Esophagus squamous epithelium (tissue), 5 donors: ENCODE measurements at regions not wholly inside any gene's neighbourhood (a gene's known extent, or its start where the extent isn't known, plus 50 kb on each side); places are given as distances from the start of the nearest gene placed in this dataset.
A peak's percentile ranks its signal among the peaks of the same experiment; 100 is the strongest.

Experiments
- DNase-seq: peaks from one replicate; lab custom pipeline; 2025; lab: John Stamatoyannopoulos, UW
- H3K27ac ChIP-seq, 4 donors: fragments of 200-600 bp; sonication (generic); one replicate each; pipeline ENCODE4 v1.5.1; 2016 to 2019; ENCODE audit warnings: mild to moderate bottlenecking in 1 of 4
- H3K27me3 ChIP-seq, 4 donors: fragments of 200-600 bp; sonication (generic); 1 replicate in 3 of 4; 2 replicates in 1 of 4; pipeline versions ENCODE4 v1.5.1 to v1.6.0; 2017 to 2021; ENCODE audit warnings: antibody characterized with exemption in 1 of 4
- H3K36me3 ChIP-seq, 3 donors: fragments of 200-600 bp; sonication (generic); one replicate each; pipeline ENCODE4 v1.5.1; 2016 to 2019
- H3K4me1 ChIP-seq, 3 donors: fragments of 200-600 bp; sonication (generic); one replicate each; pipeline ENCODE4 v1.5.1; 2017 to 2019
- H3K4me3 ChIP-seq, 4 donors: fragments of 200-600 bp; sonication (generic); 1 replicate in 3 of 4; 2 replicates in 1 of 4; pipeline ENCODE4 v1.5.1; 2016 to 2019; ENCODE audit warnings: mild to moderate bottlenecking in 2 of 4, moderate library complexity in 1 of 4
- H3K9me3 ChIP-seq, 3 donors: fragments of 200-600 bp; sonication (generic); one replicate each; pipeline ENCODE4 v1.5.1; 2016 to 2019
- CTCF ChIP-seq, 6 experiments: fragments of 450-650 bp in 4 of 6; fragments of 200-600 bp in 2 of 6; sonication (generic) in 2 of 6; IDR thresholded peaks; one replicate each; pipeline ENCODE4 v1.5.1; 2016 to 2019; ENCODE audit warnings: antibody characterized with exemption in 6 of 6, mild to moderate bottlenecking in 4 of 6, moderate library complexity in 4 of 6
- POLR2A ChIP-seq, 4 donors: fragments of 450-650 bp; IDR thresholded peaks; one replicate each; pipeline ENCODE4 v1.6.1; 2017; ENCODE audit warnings: antibody characterized with exemption in 4 of 4, mild to moderate bottlenecking in 4 of 4, moderate library complexity in 3 of 4
- WGBS, 2 donors: methylation state at CpG; one replicate each; pipeline ENCODE4 v1.1.5; 2018; 5-methylcytosine and 5-hydroxymethylcytosine counted together
- intact Hi-C: fragments of 100-400 bp; cut with DNase I; formaldehyde crosslinking; loops from one replicate; pipeline ENCODE4 v1.15.0; 2022
- donor health status: DM: yes; HTN: yes; CAD: no.

- TF ChIP-seq POLR2A (IDR thresholded peaks at IDR 0.05) (no peak), CTCF (IDR thresholded peaks at IDR 0.05) (no peak)
- 17 to 18% methylated on average over 2 of the region's 2 CpGs for WGBS, 2 donors
- intact Hi-C loops: no loop called here
- no peaks in the 10 kb centered on the region for H3K27me3 ChIP-seq
- no peaks in the 10 kb centered on the region for H3K4me1 ChIP-seq
- H3K4me3 ChIP-seq: no peak overlapping the region
- H3K36me3 ChIP-seq: no peaks in the 10 kb centered on the region
- H3K9me3 ChIP-seq: no peaks in the 10 kb centered on the region
- no peak for DNase-seq
- H3K27ac ChIP-seq: no peak overlapping the region
Measured at GRCh38 chr5:8905021-8905420, 640.9 kb downstream of the SEMA5A start.

- TF ChIP-seq CTCF (IDR thresholded peaks at IDR 0.05): no peak
- no peak for TF ChIP-seq POLR2A (IDR thresholded peaks at IDR 0.05)
- intact Hi-C loops: no loop called here
- Histone ChIP-seq H3K36me3 (no peaks in the 10 kb centered on the region), H3K4me3 (no peak overlapping the region), H3K27ac (no peak overlapping the region), H3K4me1 (no peaks in the 10 kb centered on the region), H3K27me3 (no peaks in the 10 kb centered on the region), H3K9me3 (no peaks in the 10 kb centered on the region)
- no peak for DNase-seq
- 61 to 65% methylated on average over 12 of the region's 12 CpGs for WGBS, 2 donors
Measured at GRCh38 chr5:8906303-8906967, 639.4 kb downstream of the SEMA5A start.

GRCh38 chr5:8907168-8907868 lies 638.6 kb downstream of the SEMA5A start:
- Histone ChIP-seq H3K27ac (no peak overlapping the region), H3K9me3 (no peaks in the 10 kb centered on the region), H3K27me3 (no peaks in the 10 kb centered on the region), H3K36me3 (no peaks in the 10 kb centered on the region), H3K4me3 (no peak overlapping the region), H3K4me1 (no peaks in the 10 kb centered on the region)
- no peak for DNase-seq
- 63 to 67% methylated on average over 8 of the region's 8 CpGs for WGBS, 2 donors
- TF ChIP-seq CTCF (IDR thresholded peaks at IDR 0.05): no peak
- no peak for TF ChIP-seq POLR2A (IDR thresholded peaks at IDR 0.05)
- intact Hi-C loops: no loop called here

- Histone ChIP-seq H3K27me3 (no peaks in the 10 kb centered on the region), H3K9me3 (no peaks in the 10 kb centered on the region), H3K4me3 (no peak overlapping the region), H3K36me3 (no peaks in the 10 kb centered on the region), H3K27ac (no peak overlapping the region), H3K4me1 (no peaks in the 10 kb centered on the region)
- DNase-seq: no peak
- intact Hi-C loops: no loop called here
- TF ChIP-seq CTCF (IDR thresholded peaks at IDR 0.05) (peak in 5 of 6 experiments; percentile 26 to 66 (median 42)), POLR2A (IDR thresholded peaks at IDR 0.05) (no peak)
- WGBS, 2 donors: 72 to 73% methylated on average over 5 to 7 of the region's 7 CpGs
Measured at GRCh38 chr5:8908055-8908683, 637.7 kb downstream of the SEMA5A start.

- no peak for TF ChIP-seq POLR2A (IDR thresholded peaks at IDR 0.05)
- no peak for TF ChIP-seq CTCF (IDR thresholded peaks at IDR 0.05)
- Histone ChIP-seq H3K9me3 (no peaks in the 10 kb centered on the region), H3K36me3 (no peaks in the 10 kb centered on the region), H3K4me1 (no peaks in the 10 kb centered on the region), H3K27ac (no peak overlapping the region), H3K27me3 (no peaks in the 10 kb centered on the region), H3K4me3 (no peak overlapping the region)
- DNase-seq: no peak
- intact Hi-C loops: no loop called here
- 79 to 91% methylated on average over 3 of the region's 3 CpGs for WGBS, 2 donors
Measured at GRCh38 chr5:8912106-8912505, 633.8 kb downstream of the SEMA5A start.
